ENCODE measurements at regions not wholly inside any gene's neighbourhood (a gene's known extent, or its start where the extent isn't known, plus 50 kb on each side); places are given as distances from the start of the nearest gene placed in this dataset.

- no peak for DNase-seq (ENCODE audit: low read depth in 2 of 2)
Observed at GRCh38 chr15:59833366-59833765, 144.2 kb upstream of the BNIP2 start.

- no peak for DNase-seq (ENCODE audit: low read depth in 2 of 2)
Observed at GRCh38 chr15:59830873-59831272, 141.8 kb upstream of the BNIP2 start.

- no peak for DNase-seq (ENCODE audit: low read depth in 2 of 2)
Observed at GRCh38 chr15:59830098-59830497, 141.0 kb upstream of the BNIP2 start.

- no peak for DNase-seq (ENCODE audit: low read depth in 2 of 2)
Observed at GRCh38 chr15:59828861-59829260, 139.7 kb upstream of the BNIP2 start.

- DNase-seq (ENCODE audit: low read depth in 2 of 2) = no peak
Observed at GRCh38 chr15:59828263-59828662, 139.1 kb upstream of the BNIP2 start.

- DNase-seq (ENCODE audit: low read depth in 2 of 2) = no peak
Observed at GRCh38 chr15:59825901-59826300, 136.8 kb upstream of the BNIP2 start.

- no peak for DNase-seq (ENCODE audit: low read depth in 2 of 2)
Observed at GRCh38 chr15:59821286-59821685, 132.2 kb upstream of the BNIP2 start.

GRCh38 chr15:59819092-59819491 is 130.0 kb upstream of the BNIP2 start:
- no peak for DNase-seq (ENCODE audit: low read depth in 2 of 2)

- no peak for DNase-seq (ENCODE audit: low read depth in 2 of 2)
Observed at GRCh38 chr15:59818336-59818735, 129.2 kb upstream of the BNIP2 start.

- DNase-seq (ENCODE audit: low read depth in 2 of 2) = no peak
Observed at GRCh38 chr15:59817834-59818233, 128.7 kb upstream of the BNIP2 start.

GRCh38 chr15:59817053-59817452 is 127.9 kb upstream of the BNIP2 start:
- no peak for DNase-seq (ENCODE audit: low read depth in 2 of 2)

GRCh38 chr15:59814409-59814808 is 125.3 kb upstream of the BNIP2 start:
- DNase-seq (ENCODE audit: low read depth in 2 of 2) = no peak

GRCh38 chr15:59812889-59813288 is 123.8 kb upstream of the BNIP2 start:
- no peak for DNase-seq (ENCODE audit: low read depth in 2 of 2)

- DNase-seq (ENCODE audit: low read depth in 2 of 2) = no peak
Observed at GRCh38 chr15:59812250-59812870, 123.2 kb upstream of the BNIP2 start.

GRCh38 chr15:59803293-59803966 is 114.3 kb upstream of the BNIP2 start:
- peak in 1 of 2 donors; percentile 37 for DNase-seq (ENCODE audit: low read depth in 2 of 2)

- no peak for DNase-seq (ENCODE audit: low read depth in 2 of 2)
Observed at GRCh38 chr15:59801649-59802048, 112.5 kb upstream of the BNIP2 start.

- DNase-seq (ENCODE audit: low read depth in 2 of 2) = no peak
Observed at GRCh38 chr15:59798605-59798917, 109.4 kb upstream of the BNIP2 start.

- DNase-seq (ENCODE audit: low read depth in 2 of 2) = no peak
Observed at GRCh38 chr15:59797756-59798604, 108.9 kb upstream of the BNIP2 start.

- DNase-seq (ENCODE audit: low read depth in 2 of 2) = no peak
Observed at GRCh38 chr15:59794229-59794886, 105.2 kb upstream of the BNIP2 start.

- no peak for DNase-seq (ENCODE audit: low read depth in 2 of 2)
Observed at GRCh38 chr15:59792359-59792758, 103.2 kb upstream of the BNIP2 start.

- DNase-seq (ENCODE audit: low read depth in 2 of 2) = no peak
Observed at GRCh38 chr15:59791755-59792154, 102.6 kb upstream of the BNIP2 start.

GRCh38 chr15:59791079-59791478 is 102.0 kb upstream of the BNIP2 start:
- DNase-seq (ENCODE audit: low read depth in 2 of 2) = no peak

Measured in stimulated activated CD4-positive, alpha-beta T cell treated with anti-CD3 and anti-CD28 coated beads, Interleukin-1b, Interleukin-23, amount 100 ng/mL, for 1 hour (primary cell).